ENCODE measurements at regions not wholly inside any gene's neighbourhood (a gene's known extent, or its start where the extent isn't known, plus 50 kb on each side); places are given as distances from the start of the nearest gene placed in this dataset.

DNA sequence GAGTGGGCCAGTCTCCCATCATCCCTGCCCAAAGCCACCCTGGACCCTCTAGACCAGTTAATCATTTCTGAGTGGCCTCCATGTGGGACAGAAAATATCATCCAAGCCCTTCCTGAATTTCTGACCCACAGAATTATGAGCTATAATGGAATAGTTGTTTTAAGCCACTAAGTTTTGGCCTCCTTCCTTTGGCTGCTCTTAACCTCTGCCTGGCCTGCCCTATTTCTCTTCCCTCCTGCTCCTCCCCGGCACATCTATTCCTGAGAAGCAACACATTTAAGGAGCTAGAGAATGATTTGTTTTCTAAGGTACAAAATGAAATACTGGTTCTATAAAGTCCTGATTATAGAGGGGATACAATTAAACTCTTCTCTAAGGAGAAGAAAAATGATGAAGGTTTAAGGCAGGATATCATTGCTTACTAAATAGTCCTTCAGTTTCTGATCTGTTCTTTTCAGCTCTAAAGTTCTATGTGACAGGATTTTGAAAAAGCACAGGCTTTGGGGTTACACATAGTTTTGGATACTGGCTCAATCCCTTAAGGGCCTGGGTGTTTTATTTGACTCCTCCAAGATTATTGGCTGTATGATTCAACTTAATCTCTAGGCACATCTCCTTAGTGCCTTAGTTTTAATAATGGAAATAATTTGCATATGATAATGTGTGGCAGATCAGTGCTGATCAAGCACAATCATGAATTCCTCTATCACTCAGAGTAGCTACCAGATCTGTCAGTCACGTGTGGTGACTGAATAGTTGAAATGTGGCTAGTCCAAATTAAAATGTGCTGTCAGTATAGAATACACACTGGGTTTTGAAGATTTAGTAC is 240.3 kb downstream of the VAPA start:
- H3K79me2 ChIP-seq (ENCODE audit: control insufficient read depth, low read length): no peaks in the 10 kb centered on the region
- no peak overlapping the region for H3K4me2 ChIP-seq (ENCODE audit: low read length)
- H3K9me3 ChIP-seq (ENCODE audit: control insufficient read depth, insufficient read depth, low read length): peaks cover 8% of the 10 kb centered on the region; the same call in 1 of the 2 replicates
- no peaks in the 10 kb centered on the region for H3K27me3 ChIP-seq (ENCODE audit: control insufficient read depth, low read length)
- H3K9me2 ChIP-seq (replicated peaks; ENCODE audit: control insufficient read depth, low read length): no peaks in the 10 kb centered on the region
- H3F3A ChIP-seq (ENCODE audit: control insufficient read depth, insufficient read depth): no peaks in the 10 kb centered on the region
- no peaks in the 10 kb centered on the region for H4K20me1 ChIP-seq (ENCODE audit: control insufficient read depth, insufficient read depth, low read depth, low read length)
- H3K4me3 ChIP-seq (ENCODE audit: low read length): no peak overlapping the region
- TF ChIP-seq, protein P1, sequence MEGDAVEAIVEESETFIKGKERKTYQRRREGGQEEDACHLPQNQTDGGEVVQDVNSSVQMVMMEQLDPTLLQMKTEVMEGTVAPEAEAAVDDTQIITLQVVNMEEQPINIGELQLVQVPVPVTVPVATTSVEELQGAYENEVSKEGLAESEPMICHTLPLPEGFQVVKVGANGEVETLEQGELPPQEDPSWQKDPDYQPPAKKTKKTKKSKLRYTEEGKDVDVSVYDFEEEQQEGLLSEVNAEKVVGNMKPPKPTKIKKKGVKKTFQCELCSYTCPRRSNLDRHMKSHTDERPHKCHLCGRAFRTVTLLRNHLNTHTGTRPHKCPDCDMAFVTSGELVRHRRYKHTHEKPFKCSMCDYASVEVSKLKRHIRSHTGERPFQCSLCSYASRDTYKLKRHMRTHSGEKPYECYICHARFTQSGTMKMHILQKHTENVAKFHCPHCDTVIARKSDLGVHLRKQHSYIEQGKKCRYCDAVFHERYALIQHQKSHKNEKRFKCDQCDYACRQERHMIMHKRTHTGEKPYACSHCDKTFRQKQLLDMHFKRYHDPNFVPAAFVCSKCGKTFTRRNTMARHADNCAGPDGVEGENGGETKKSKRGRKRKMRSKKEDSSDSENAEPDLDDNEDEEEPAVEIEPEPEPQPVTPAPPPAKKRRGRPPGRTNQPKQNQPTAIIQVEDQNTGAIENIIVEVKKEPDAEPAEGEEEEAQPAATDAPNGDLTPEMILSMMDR (IDR thresholded peaks at IDR 0.05; ENCODE audit: low read depth, low read length, poor library complexity, severe bottlenecking): no peak
- no peak for TF ChIP-seq EZH2phosphoT487 (IDR thresholded peaks at IDR 0.05; ENCODE audit: borderline replicate concordance, low read length)
- no peaks in the 10 kb centered on the region for H3K4me1 ChIP-seq (ENCODE audit: control insufficient read depth, low read length)
- no peaks in the 10 kb centered on the region for H3K36me3 ChIP-seq (ENCODE audit: control insufficient read depth, low read length)
- H3K27ac ChIP-seq (ENCODE audit: low read depth, low read length): no peak overlapping the region

DNA sequence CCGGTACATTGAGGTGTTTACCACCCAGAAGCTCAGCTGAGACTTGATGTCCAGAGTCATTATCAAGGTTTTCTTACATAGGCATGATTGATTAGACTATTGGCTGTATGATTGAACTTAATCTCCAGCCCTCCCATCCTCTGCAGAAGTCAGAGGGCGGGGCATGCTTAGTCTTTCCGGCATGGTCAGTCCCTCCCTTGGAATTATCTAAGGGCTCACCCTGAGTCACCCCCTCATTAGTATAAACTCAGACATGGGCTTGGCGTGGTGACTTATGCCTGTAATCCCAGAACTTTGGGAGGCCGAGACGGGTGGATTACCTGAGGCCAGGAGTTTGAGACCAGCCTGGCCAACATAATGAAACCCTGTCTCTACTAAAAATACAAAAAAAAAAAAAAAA is 243.9 kb downstream of the VAPA start:
- H3K4me3 ChIP-seq (ENCODE audit: low read length): no peak overlapping the region
- H4K20me1 ChIP-seq (ENCODE audit: control insufficient read depth, insufficient read depth, low read depth, low read length): no peaks in the 10 kb centered on the region
- no peaks in the 10 kb centered on the region for H3K36me3 ChIP-seq (ENCODE audit: control insufficient read depth, low read length)
- no peak overlapping the region for H3K27ac ChIP-seq (ENCODE audit: low read depth, low read length)
- TF ChIP-seq EZH2phosphoT487 (IDR thresholded peaks at IDR 0.05; ENCODE audit: borderline replicate concordance, low read length): no peak
- TF ChIP-seq, protein P1 (IDR thresholded peaks at IDR 0.05; ENCODE audit: low read depth, low read length, poor library complexity, severe bottlenecking): no peak
- no peaks in the 10 kb centered on the region for H3F3A ChIP-seq (ENCODE audit: control insufficient read depth, insufficient read depth)
- H3K79me2 ChIP-seq (ENCODE audit: control insufficient read depth, low read length): no peaks in the 10 kb centered on the region
- no peaks in the 10 kb centered on the region for H3K27me3 ChIP-seq (ENCODE audit: control insufficient read depth, low read length)
- H3K9me2 ChIP-seq (replicated peaks; ENCODE audit: control insufficient read depth, low read length): no peaks in the 10 kb centered on the region
- no peaks in the 10 kb centered on the region for H3K9me3 ChIP-seq (ENCODE audit: control insufficient read depth, insufficient read depth, low read length)
- no peaks in the 10 kb centered on the region for H3K4me1 ChIP-seq (ENCODE audit: control insufficient read depth, low read length)
- H3K4me2 ChIP-seq (ENCODE audit: low read length): no peak overlapping the region

DNA sequence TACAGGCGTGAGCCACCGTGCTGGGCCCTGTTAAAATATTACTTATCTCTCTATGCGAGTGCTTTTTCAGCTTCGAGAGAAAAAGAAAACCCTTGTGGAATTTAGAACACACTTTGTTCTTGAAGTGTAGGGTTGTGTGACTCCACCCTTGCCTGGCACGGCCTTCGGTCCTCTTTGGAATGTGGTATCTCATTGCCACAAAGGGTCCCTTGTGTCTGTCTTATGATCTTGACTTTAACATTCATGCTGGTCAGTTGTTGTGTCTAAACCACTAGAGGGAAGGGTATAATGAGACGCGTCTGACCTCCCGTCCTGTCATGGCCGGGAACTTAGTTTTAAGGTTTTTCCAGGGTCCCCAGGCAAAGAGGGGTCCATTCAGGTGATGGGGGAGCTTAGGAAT is 246.4 kb downstream of the VAPA start:
- Histone ChIP-seq H3F3A (ENCODE audit: control insufficient read depth, insufficient read depth) (no peaks in the 10 kb centered on the region), H3K27ac (ENCODE audit: low read depth, low read length) (no peak overlapping the region), H3K36me3 (ENCODE audit: control insufficient read depth, low read length) (no peaks in the 10 kb centered on the region), H3K9me3 (ENCODE audit: control insufficient read depth, insufficient read depth, low read length) (no peaks in the 10 kb centered on the region), H3K4me2 (ENCODE audit: low read length) (no peak overlapping the region), H3K4me3 (ENCODE audit: low read length) (no peak overlapping the region), H3K9me2 (replicated peaks; ENCODE audit: control insufficient read depth, low read length) (no peaks in the 10 kb centered on the region), H3K79me2 (ENCODE audit: control insufficient read depth, low read length) (no peaks in the 10 kb centered on the region), H4K20me1 (ENCODE audit: control insufficient read depth, insufficient read depth, low read depth, low read length) (no peaks in the 10 kb centered on the region), H3K4me1 (ENCODE audit: control insufficient read depth, low read length) (no peaks in the 10 kb centered on the region), H3K27me3 (ENCODE audit: control insufficient read depth, low read length) (no peaks in the 10 kb centered on the region)
- TF ChIP-seq EZH2phosphoT487 (IDR thresholded peaks at IDR 0.05; ENCODE audit: borderline replicate concordance, low read length): no peak
- TF ChIP-seq, protein P1 (IDR thresholded peaks at IDR 0.05; ENCODE audit: low read depth, low read length, poor library complexity, severe bottlenecking): no peak
